PFSK-1 (cell line): ENCODE measurements at regions not wholly inside any gene's neighbourhood (a gene's known extent, or its start where the extent isn't known, plus 50 kb on each side); places are given as distances from the start of the nearest gene placed in this dataset.

Source experiments
- FOXP2 ChIP-seq: optimal IDR thresholded peaks from 2 replicates; pipeline ENCODE3; 2011; ENCODE audit warnings: borderline replicate concordance, control low read depth, inconsistent platforms; ENCODE audit not compliant: insufficient read depth; ENCODE audit errors: extremely low read length, extremely low read depth
- POLR2AphosphoS5 ChIP-seq: IDR thresholded peaks from 2 replicates; pipeline ENCODE4 v1.6.1; 2012; ENCODE audit warnings: low read depth, mild to moderate bottlenecking, control low read depth, low read length, moderate library complexity
- TAF1 ChIP-seq: IDR thresholded peaks from 2 replicates; pipeline ENCODE4 v1.6.1; 2012; ENCODE audit warnings: low read length, control low read depth, borderline replicate concordance; ENCODE audit not compliant: insufficient read depth
- TF ChIP-seq, protein P1 (sequence below), 2 experiments: IDR thresholded peaks; 2 replicates each; pipeline versions ENCODE4 v1.6.1 to v1.8.0; 2011 to 2012; ENCODE audit warnings: low read depth in 2 of 2, low read length in 2 of 2, control low read depth in 1 of 2, inconsistent platforms in 1 of 2, mild to moderate bottlenecking in 1 of 2, moderate library complexity in 1 of 2; ENCODE audit not compliant: insufficient read depth in 1 of 2

DNA sequence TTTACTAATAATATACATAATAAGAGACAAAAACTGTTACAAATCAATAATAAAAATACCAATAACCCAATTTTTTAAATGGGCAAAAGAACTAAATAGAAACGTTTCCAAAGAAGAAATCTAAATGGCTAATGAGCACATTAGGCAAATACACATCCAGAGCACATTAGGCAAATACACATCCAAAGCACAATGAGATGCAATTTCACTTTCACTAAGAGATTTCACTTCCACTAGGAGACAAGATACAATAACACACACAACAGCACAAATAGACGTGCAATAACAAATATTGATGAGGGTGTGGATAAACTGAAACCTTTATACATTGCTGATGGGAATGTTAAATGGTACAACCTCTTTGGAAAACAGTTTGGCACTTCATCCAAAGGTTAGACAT is 250.7 kb downstream of the ARAP2 start:
- TF ChIP-seq, protein P1, sequence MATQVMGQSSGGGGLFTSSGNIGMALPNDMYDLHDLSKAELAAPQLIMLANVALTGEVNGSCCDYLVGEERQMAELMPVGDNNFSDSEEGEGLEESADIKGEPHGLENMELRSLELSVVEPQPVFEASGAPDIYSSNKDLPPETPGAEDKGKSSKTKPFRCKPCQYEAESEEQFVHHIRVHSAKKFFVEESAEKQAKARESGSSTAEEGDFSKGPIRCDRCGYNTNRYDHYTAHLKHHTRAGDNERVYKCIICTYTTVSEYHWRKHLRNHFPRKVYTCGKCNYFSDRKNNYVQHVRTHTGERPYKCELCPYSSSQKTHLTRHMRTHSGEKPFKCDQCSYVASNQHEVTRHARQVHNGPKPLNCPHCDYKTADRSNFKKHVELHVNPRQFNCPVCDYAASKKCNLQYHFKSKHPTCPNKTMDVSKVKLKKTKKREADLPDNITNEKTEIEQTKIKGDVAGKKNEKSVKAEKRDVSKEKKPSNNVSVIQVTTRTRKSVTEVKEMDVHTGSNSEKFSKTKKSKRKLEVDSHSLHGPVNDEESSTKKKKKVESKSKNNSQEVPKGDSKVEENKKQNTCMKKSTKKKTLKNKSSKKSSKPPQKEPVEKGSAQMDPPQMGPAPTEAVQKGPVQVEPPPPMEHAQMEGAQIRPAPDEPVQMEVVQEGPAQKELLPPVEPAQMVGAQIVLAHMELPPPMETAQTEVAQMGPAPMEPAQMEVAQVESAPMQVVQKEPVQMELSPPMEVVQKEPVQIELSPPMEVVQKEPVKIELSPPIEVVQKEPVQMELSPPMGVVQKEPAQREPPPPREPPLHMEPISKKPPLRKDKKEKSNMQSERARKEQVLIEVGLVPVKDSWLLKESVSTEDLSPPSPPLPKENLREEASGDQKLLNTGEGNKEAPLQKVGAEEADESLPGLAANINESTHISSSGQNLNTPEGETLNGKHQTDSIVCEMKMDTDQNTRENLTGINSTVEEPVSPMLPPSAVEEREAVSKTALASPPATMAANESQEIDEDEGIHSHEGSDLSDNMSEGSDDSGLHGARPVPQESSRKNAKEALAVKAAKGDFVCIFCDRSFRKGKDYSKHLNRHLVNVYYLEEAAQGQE (IDR thresholded peaks at IDR 0.05; ENCODE audit: insufficient read depth in 1 of 2, low read depth in 2 of 2, low read length in 2 of 2): no peak
- no peak for TF ChIP-seq POLR2AphosphoS5
- no peak for TF ChIP-seq TAF1
- no peak for TF ChIP-seq FOXP2
